ENCODE measurements at regions not wholly inside any gene's neighbourhood (a gene's known extent, or its start where the extent isn't known, plus 50 kb on each side); places are given as distances from the start of the nearest gene placed in this dataset.

DNA sequence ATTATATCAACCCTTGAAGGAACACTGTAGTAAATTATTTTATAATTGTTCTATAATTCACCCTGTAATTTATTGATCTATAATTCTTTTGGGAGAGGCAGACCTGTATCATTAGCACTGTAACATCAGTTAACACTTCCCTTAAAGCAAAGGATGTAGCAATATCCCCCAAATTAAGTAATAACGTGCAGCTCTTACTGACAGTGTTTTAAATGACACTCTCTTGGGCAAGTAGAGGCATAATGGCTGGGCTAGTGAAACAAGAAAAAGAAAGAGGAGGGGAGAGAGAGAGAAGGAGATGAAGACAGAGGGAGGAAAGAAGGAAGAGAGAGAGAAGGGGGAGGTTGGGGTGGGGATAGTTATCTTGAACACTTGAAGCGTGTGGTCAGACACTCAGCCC lies 161.0 kb upstream of the RNF32 start:
- no peak for DNase-seq (ENCODE audit: low spot score)

DNA sequence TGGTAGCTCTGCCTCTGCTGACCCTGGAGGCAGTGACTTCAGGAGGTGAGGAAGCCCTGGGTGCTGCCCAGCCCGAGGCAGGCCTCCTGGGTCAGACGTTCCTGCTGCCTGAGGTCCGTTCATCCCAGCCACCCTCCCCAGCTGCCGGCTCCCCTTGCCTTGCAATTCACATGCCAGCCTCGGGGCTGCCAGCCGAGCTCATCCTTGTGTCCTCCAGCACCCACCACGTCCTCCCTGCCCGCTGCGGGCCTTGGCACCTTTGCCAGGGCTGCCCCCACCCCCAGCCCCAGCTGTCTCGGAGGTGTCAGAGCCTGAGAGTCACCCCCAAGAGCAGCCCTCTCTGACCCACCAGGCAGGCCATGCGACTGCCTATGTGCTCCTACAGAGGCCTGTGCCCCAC lies 162.1 kb upstream of the RNF32 start:
- no peak for DNase-seq (ENCODE audit: low spot score)

DNA sequence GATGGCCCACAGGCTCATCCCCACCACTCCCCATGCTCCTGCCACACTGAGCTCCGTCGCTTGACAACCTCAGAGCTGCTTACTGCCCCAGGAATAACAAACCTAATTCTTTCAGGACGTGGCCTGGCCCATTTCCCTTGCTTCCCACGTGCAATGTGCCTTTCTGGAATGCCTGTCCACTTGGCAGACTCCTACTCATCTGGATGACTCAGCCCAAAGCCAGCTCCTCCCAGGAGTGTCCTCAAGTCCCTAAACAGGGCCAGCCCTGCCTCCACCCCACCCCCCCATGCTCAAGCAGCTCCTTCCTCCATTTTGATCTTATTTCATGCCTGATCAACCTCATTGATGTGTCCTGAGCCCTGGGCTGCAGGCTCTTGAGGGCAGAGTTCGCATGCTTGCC lies 164.9 kb upstream of the RNF32 start:
- no peak for DNase-seq (ENCODE audit: low spot score)

DNA sequence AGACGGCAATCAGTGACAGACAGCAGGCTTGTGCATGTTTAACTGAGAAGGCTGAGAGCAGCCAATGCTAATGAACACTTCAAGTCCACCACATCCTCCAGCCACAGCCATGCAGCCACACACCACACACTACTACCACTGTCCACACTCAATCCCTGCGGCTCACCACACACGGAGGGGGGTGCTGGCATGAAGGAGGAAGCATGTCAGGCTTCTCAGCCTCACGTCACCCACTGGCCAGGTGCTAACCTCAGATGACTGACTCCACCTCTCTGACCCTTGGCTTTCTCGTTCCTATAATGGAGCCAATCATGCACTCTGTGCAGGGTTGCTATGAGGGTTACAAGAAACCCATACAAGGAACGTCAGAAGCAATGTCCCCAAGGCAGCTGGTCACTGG lies 165.4 kb upstream of the RNF32 start:
- no peak for DNase-seq (ENCODE audit: low spot score)

DNA sequence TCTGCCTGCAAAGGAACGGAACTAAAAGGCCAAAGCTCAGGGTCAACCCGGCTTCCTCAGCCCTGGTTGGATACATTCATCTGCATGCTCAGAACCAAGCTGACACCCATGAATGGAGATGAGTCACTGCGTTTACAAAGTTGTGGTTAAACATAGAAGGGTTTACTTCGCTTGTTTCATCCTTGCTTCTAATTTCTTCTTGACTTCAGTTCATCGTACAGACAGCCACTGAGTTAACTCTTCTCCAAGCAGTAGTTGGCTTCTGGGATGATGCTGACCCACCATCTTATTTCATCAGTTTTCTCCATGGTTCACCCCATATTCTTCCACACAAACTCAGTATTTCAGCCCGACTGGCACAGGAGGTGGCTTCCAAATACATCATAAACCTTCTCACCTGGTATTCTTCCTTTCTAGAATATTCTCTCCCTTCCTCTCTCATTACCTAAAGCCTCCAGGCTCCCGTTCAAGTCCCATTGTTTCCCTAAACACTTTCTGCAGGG lies 166.3 kb upstream of the RNF32 start:
- no peak for DNase-seq (ENCODE audit: low spot score)

DNA sequence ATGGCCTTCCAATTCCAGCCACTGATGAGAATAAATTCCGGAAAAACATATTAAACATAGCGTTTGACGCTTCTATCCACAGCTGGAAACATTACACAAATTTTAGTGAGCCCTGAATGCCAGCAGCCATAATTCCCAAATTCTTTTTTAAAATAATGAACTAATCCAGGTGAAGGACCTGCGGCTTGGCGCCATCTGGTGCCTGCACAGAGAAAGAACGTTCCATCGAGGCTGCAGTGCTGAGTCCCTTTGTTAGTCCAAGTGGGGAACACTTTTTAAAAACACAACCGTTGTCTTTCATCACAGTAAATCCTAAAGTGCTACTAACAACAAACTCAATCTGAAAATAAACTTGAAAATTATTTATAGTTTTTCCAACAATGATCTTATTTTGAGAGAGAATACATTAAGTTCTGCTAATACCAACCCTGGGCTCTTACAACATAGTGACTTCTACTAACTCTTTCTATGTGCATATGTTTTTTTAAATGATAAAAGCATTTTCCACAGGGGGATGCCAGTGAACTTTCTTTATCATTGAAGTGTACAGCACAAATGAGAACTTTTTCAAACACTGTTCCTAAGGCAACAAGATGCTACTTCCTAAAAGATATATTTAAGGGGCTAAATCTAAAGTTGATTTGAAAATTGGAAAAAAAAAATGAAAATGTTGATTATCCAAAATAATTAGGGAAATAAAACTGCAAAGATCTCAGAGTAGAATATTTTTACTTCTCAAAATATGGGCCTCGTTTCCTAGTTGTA lies 166.9 kb upstream of the RNF32 start:
- peak; percentile 12 for DNase-seq (ENCODE audit: low spot score)

DNA sequence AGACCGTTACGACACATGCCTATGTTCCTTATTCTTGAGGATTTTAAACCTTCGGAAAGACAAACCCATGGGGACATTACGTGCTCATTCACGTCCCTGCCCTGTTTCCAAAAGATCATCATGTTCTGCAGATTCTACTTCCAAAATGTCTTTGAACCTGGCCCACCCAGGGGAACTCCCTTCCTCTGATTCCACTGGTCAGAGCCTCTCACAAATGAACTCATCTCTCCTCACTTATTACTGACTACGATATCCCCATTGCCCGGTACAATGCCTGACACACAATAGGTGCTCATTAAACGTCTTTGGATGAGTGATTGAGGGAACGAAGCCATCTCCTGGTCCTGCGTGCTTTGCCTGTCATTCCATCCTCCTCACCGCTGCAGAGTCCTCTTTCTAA lies 168.3 kb upstream of the RNF32 start:
- DNase-seq (ENCODE audit: low spot score): no peak

DNA sequence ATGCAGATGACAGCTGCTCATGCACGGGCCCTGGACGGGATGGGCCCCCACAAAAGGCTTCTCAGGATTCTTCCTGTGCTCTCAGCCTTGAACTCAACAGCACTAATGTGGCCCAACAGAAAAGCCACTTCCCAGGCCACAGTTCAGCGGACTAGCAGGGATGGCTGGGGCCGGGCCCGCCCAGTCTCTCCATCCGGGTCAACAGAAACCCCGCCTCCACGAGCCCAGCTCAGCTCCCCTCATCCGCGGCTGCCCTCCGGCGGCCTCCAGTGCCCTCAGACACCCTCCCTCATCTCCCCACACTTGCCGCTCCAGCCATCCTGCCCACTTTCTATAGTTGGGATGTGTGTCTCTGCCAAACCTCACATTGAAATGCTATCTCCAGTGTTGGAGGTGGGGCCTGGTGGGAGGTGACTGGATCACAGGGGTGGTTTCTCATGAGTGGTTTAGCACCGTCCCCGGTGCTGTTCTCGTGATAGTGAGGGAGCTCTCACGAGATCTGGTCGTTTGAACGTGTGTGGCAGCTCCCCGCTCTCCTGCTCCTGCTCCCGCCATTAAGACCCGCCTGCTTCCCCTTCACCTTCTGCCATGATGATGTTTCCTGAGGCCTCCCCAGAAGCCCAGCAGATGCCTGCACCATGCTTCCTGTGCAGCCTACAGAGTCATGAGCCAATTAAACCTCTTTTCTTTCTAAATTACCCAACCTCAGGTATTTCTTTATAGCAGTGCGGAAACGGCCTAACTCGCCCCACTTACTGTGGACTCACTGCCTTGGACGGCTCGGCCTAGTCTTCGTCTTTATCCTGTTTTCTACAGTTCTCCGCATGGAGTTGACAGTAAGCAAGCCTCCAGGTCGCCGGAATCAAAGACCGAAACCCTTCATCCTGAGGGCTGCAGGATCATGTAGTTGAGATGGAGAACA lies 169.9 kb upstream of the RNF32 start:
- DNase-seq (ENCODE audit: low spot score): no peak

DNA sequence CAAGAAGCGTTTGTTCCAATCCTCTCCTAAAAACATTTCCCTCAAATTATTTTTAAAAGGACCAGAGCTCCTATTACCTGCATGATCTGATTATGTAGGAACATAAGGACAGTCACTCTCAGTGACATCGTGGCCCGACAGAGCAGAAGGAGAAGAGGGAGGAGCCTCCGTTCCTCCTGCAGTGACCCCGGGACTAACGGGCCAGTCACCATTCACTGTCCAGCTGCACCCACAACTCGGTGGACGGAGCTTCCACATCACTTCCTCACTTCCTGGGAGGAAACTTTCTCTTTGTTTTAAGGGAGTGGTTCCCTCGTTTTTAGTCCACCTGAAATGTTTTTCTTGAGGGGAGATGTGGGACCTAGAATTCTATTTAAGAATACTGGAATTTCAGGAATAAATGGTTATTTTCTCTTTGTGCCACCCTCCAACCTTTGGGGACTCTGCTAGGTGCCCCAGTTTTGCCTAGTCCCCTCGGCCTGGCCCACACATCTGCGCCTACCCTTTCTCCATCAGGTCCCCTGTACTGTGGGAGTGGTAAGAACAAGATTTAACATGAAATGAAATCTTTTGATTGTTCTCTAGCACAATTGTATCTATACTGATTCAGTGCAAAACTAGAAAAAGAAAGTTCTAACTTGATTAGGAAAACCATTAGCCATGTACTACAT lies 173.5 kb upstream of the RNF32 start:
- no peak for DNase-seq (ENCODE audit: low spot score)

DNA sequence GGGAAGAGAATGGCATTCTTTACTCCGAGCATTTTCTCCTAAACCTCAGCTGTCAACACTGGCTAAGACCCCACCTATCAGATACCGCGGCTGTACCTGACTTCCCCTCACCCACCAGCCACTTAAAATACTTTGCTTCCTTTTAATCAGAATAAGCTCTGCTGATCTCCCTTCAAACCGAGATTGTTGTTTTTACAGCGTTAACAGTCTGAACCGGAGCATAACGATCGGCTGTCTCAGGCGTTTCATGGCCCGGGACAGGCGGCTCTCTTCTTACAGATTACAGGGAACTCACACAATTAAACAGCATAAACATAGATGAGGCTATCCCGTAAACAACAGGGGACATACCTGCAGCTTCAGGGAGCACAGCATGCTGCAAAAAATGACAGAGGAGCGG lies 174.3 kb upstream of the RNF32 start:
- no peak for DNase-seq (ENCODE audit: low spot score)

DNA sequence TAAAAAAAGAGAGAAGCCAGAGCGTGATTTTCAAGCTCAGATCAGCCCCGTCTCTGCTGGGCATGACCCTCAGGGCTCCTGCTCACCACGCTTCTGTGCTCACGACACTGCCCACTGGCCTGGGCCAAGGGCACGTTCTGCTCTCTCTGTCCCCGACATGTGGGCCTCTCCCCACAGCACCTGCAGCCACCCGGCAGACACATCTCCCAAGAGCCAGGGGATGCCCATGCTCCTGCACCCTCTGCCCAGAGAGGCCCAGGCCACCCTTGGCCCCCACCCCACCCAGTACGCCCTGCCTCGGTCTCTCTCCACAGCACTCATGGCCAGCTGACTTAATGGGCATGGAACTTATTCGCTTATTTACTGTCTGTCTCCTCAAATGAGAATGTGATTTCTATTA lies 175.4 kb upstream of the RNF32 start:
- DNase-seq (ENCODE audit: low spot score): no peak

DNA sequence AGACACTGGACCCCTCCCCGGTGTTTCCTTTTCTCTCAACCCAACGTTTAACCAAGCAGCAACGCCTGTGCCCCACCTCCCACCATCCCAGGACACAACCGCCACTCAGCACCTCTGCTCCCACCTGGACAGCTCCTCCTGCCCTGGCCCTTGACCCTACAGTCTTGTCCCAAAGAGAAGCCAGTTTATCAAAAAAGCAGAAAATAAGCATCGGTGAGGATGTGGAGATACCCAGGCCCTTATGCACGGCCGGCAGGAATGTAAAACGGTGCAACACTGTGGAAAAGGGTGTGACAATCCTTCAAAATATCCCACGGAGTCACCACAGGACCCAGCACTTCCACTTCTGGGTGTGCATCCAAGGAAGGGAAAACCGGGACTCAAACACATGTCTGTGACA lies 176.2 kb upstream of the RNF32 start:
- DNase-seq (ENCODE audit: low spot score): no peak

DNA sequence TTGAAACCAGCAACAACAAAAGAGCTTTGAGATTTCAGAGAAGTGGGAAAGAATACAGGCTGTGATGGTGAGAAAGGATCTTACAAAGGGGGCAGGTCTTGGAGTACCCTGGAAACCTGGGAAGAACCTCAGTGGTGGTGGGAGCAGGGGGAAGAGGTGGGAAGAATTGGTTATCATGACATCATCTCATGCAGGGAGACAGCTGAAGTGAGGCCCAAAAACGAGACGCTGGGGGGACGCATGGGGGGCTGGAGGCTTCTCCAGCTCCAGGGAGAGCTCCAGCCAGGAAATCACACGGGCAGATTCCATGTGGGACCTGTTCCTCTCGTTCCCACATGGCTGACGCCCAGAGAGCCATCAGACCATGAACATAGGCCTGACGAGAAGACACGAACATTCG lies 177.3 kb upstream of the RNF32 start:
- no peak for DNase-seq (ENCODE audit: low spot score)

DNA sequence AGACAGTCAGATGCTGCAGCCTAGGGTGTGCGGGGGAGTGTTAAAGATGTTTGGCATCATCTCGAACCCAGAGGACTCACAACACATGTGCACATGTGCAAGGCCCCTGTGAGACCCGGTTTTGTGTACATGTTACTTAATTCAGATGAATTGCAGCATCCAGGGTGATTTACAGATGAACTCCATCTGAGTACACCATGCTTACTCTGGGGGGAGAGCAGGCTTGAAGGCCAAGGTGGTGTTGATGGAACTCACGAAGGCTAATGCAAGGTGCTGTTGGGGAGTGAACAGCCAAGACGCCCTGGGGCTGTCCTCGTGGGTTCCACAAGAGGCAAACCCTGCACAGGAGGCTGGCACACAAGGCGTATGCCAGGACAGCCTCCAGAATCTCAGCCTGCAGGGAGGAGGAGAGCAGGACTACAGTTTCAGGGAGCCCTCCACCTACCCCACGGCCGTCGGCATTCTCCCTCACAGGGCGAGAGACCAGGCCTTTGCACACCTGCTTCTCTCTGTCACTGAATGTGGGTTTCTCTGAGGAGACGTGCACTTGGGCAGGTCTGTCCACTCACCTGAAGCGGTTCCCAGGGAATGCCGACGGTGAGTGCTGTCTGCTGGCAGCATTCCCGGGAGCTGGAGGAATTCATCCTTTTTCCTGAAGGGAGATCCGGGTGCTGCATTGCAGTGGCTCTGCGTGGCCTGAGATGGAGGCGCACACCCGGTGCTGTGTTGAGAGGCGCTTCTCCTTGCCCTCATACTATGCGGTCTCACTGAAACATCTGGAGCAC lies 178.5 kb upstream of the RNF32 start:
- DNase-seq (ENCODE audit: low spot score): no peak

DNA sequence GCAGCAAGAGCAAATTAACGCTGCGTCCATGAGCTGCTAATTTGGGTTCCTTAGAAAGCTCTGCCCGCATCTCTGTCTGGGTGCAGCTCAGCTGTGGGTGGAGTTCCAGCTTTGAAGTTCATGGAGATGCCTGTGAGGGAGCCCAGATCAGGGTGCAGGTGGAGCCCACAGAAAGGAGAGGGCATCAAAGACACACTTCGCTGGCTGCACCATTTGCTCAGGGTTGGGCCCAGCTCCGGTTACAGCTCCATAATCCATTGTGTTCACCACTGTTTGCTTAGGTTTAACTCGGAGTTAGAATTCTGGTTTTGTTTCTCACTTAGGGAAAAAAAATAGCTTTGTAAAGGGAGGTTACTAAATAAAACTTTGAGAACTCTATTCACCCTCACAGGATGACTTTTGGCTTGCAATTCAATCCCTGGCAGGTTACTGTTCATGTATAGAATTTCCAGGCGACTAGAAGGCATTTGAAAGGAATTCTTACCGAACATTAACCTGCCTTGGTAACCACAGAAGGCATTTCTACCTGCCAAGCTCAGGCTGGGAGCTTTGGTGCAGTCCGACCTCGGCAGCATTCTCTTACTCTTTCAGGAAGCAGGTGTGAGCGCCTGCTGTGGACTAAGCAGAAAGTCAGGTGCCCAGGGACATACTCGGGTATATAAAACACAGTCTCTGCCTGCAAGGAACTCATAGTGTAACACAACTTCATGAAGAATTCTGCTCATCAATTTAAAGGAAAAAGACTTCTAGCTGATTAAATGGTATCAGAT lies 179.5 kb upstream of the RNF32 start:
- DNase-seq (ENCODE audit: low spot score): no peak

DNA sequence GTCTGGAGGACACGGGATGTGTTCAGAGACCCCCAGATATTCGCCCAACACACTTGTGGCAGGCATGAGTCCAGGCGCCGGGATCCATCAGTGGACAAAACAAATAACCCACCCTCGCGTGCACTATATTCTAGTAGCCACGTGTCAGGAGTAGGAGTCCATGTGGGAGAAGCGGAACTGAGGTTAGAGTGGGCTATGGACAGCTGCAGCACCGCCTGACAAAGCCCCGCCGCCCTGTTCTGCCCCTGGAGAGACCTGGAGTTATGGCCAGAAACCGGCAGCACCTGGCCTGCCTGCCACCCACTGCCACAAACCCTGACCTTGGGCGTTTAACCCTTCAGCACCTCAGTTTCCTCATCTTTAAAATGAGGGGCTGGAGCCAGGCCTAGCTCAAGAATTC lies 181.0 kb upstream of the RNF32 start:
- DNase-seq (ENCODE audit: low spot score): no peak

DNA sequence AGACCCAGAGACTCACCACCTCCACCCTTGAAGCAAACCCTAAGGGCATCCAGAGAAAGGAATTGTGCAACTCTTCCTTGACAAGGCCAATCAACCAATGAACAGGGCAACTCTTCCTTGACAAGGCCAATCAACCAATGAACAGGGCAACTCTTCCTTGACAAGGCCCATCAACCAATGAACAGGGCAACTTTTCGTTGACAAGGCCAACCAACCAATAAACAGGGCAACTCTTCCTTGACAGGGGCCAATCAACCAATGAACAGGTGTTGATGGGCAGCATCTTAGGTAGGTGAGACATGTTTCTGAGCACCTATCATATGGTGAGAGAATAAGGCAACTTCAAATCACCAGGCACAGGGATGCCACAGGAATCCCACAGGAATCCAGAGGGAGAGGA lies 181.5 kb upstream of the RNF32 start:
- DNase-seq (ENCODE audit: low spot score): no peak

DNA sequence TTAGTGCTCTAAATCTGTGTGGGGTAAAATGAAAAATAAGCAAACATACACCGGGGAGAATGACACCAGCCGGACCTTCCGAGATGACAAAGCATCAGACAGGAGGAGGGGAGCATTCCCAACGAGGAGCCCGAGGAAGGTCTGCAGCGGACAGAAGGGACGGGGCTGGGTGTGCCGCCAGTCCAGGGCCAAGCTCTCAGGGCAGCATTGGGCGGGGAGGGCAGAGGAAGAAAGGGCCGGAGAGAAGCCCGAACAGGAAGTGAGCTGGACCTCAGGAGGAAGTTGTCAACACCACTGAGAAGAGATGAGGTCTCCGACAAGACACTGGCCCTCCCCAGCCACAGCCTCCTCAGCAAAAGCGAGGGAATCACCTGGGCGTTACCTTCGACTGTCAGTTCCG lies 182.6 kb upstream of the RNF32 start:
- no peak for DNase-seq (ENCODE audit: low spot score)

DNA sequence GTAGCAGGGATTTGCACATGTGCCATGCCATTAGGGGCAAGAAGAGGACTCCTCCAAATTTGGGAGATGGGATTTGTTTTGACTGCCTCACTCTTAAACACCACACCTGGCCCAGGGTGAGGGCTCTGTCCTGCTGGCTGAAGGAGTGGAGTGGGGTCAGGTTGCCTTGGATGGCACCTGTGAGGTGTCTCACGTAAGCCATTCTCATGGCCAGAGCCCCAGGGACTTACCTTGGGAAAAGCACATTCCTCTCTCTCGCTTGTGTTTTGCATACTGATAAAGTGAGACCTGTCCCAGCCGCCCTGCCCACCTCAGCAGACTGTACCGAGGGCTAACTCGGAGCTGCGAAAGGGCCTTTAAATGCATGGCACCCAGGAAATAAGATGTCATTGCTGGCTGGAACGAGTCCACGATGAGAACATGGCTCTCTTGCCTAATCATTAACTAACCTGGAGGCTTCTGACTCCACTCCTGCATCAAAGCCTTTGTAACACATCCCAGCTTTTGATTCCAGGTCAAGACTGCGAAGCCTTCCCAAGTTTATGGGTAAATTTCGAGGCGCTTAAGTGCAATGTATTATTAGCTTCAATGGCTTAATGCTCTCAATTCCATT lies 184.0 kb upstream of the RNF32 start:
- no peak for DNase-seq (ENCODE audit: low spot score)

DNA sequence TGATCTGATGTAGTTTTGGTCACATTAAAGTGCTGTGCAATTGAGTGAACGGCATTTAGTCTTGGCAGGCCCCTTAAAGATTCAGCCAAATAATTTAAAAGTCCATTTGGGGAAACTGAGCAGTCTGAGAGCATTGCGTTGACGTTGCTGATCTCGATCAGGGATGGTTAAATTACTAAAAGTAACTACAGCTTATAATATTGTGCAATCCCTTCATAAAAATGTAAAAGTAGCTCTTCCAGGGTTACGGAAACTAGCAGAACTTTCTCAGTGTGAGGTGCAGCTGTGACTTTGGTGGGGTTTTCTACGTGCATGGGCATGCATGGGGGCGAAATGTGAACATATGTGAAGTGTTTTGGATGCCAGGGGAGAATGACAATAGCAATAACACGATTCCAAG lies 184.5 kb upstream of the RNF32 start:
- no peak for DNase-seq (ENCODE audit: low spot score)

DNA sequence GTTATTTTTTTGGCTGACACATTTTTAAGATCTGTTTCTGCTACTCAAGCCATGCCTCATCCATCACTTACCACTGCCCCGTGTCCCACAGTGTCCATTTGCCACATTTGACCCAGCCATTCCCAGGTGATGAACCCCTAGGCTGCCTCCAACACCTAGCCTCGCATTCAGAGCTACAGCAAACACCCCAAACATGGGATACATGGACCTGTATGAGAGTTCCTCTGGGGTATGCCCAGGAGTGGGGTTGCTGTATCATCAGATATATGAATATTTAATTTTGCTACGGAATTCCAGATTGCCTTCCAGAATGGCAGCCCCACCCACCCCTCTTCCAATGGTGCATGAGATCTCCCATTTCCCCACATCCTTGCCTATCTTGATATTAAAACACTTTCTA lies 190.1 kb upstream of the RNF32 start:
- DNase-seq (ENCODE audit: low spot score): no peak

Measured in pons (tissue), 1 donor.